ENCODE measurements at regions not wholly inside any gene's neighbourhood (a gene's known extent, or its start where the extent isn't known, plus 50 kb on each side); places are given as distances from the start of the nearest gene placed in this dataset.
"Not testable (repeated sequence)": the region's sequence is repeated elsewhere in the genome, so short reads cannot be mapped to it uniquely, and the experiment has no call there.

DNA sequence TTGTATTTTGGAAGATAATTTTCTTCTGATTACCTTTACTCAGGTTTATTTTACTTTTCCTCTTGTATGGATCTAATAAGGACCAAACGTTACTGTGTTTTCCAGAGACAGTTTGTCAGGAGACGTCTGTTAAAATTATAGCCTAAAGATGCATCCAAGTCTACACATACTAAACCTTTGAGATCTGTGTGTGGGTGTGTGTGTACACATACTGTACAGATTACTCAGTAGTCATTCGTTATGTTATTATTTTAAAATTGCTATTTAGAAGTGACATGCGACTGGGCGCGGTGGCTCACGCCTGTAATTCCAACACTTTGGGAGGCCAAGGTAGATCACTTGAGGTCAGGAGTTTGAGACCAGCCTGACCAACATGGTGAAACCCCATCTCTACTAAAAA lies 51.6 kb upstream of the CNTLN start:
- DNase-seq (ENCODE audit: low read depth): no peak
- TF ChIP-seq, protein P1, sequence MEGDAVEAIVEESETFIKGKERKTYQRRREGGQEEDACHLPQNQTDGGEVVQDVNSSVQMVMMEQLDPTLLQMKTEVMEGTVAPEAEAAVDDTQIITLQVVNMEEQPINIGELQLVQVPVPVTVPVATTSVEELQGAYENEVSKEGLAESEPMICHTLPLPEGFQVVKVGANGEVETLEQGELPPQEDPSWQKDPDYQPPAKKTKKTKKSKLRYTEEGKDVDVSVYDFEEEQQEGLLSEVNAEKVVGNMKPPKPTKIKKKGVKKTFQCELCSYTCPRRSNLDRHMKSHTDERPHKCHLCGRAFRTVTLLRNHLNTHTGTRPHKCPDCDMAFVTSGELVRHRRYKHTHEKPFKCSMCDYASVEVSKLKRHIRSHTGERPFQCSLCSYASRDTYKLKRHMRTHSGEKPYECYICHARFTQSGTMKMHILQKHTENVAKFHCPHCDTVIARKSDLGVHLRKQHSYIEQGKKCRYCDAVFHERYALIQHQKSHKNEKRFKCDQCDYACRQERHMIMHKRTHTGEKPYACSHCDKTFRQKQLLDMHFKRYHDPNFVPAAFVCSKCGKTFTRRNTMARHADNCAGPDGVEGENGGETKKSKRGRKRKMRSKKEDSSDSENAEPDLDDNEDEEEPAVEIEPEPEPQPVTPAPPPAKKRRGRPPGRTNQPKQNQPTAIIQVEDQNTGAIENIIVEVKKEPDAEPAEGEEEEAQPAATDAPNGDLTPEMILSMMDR (IDR thresholded peaks at IDR 0.05; ENCODE audit: control insufficient read depth, insufficient read depth, low read depth, low read length, missing control alignments): no peak
- no peak overlapping the region for H3K4me3 ChIP-seq (ENCODE audit: control insufficient read depth, low read depth, low read length)

DNA sequence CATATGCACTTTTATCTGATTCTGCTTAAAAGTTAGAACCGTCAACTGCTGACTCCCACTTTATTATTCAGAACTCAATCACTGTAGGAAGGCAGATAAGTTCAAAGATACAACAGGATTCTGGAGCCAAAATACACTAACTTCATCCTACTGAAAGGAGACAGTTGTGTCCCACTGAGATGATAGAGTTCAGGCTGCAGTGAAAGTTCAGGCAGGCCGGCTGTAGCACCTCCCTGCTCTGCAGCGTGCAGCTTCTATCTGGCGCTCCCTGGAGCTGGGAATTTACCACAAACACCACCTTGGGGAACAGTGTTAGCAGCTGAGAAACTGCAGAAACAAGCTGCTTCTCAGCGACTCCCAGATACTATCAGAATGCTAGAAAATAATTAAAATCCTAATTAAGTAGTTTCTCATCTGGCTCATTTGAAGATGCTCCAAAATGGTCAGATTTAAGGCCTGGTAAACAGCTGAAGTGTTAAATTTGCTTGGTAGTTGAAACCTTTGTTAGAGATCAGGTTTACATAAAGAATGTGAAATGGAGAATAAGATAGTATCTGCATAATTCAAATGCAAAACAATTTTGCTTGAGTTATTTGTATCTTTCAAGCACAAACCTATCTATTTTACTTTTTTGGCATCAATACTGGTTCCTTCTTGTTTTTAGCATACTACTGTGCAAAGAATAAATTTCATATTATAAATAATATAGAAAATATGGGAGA lies 52.3 kb upstream of the CNTLN start:
- no peak for DNase-seq (ENCODE audit: low read depth)
- no peak overlapping the region for H3K4me3 ChIP-seq (ENCODE audit: control insufficient read depth, low read depth, low read length)
- TF ChIP-seq, protein P1 (IDR thresholded peaks at IDR 0.05; ENCODE audit: control insufficient read depth, insufficient read depth, low read depth, low read length, missing control alignments): no peak

DNA sequence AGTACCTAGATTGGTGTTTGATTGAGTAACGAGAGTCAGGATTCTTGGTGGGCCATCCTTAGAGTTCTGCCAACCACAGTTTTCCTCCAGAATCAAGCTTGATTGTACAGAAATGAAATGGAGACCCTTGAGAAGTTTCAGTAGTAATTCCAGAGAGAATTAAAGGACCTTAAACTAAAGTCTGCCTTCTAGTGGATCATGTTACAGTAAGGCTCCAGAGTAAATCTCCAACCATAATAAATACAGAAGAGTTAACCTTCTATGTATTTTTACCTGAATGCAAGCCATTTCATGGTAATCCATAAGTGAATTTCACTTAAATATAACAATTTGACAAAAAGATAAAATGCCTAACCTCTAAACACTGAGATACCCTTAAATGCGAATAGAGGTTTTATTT lies 53.0 kb upstream of the CNTLN start:
- H3K4me3 ChIP-seq (ENCODE audit: control insufficient read depth, low read depth, low read length): no peak overlapping the region
- TF ChIP-seq, protein P1 (IDR thresholded peaks at IDR 0.05; ENCODE audit: control insufficient read depth, insufficient read depth, low read depth, low read length, missing control alignments): no peak
- no peak for DNase-seq (ENCODE audit: low read depth)

DNA sequence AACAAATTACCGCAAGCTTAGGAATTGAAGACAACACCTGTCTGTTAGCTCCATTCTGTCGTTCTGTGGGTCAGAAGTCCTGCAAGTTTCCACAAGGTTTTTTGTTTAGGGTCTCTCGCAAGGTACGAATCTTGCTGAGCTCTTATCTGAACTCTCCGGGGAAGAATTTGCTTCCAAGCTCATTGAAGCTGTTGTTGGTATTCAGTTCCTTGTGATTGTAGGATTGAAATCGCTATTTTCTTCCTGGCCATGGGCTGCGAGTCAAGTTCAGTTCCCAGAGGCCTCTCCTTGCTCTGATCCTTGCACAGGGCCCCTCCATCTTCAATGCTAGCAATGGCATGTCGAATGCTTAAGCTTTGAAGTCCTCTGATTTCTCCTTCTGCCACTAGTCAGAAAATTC lies 53.5 kb upstream of the CNTLN start:
- H3K4me3 ChIP-seq (ENCODE audit: control insufficient read depth, low read depth, low read length): no peak overlapping the region
- TF ChIP-seq, protein P1 (IDR thresholded peaks at IDR 0.05; ENCODE audit: control insufficient read depth, insufficient read depth, low read depth, low read length, missing control alignments): no peak
- DNase-seq (ENCODE audit: low read depth): no peak

DNA sequence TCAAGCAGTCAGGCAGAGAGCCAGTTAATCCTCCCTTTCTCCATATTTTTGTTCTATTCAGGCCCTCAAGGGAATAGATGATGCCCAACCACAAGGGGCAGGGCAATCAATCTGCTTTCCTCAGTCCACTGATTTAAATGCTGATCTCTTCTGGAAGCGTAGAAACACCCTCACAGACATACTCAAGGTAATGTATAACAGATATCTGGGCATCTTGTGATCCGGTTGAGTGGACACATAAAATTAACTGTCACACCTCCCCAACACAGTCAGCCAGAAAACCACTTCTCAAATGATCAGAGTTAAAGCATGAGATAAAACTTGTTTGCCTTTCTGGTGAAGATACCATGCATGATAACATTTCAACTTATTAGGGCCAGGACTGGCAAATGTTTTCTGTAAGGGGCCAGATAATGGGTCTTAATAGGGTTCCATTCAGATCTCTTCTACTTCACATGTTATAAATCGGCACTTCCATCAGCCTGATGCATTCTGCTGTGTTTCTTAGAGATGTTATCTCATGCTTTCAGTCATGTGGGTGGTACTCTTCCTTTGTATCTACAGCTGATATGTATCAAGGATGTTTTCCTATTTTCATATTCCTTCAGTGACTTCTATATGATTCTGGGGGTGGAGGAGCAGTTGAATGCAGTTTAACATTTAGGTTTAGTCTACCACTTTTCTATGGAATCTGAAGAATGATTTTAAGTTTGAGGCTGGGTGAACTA lies 58.9 kb upstream of the CNTLN start:
- DNase-seq (ENCODE audit: low read depth): no peak
- no peak overlapping the region for H3K4me3 ChIP-seq (ENCODE audit: control insufficient read depth, low read depth, low read length)
- TF ChIP-seq, protein P1 (IDR thresholded peaks at IDR 0.05; ENCODE audit: control insufficient read depth, insufficient read depth, low read depth, low read length, missing control alignments): no peak

DNA sequence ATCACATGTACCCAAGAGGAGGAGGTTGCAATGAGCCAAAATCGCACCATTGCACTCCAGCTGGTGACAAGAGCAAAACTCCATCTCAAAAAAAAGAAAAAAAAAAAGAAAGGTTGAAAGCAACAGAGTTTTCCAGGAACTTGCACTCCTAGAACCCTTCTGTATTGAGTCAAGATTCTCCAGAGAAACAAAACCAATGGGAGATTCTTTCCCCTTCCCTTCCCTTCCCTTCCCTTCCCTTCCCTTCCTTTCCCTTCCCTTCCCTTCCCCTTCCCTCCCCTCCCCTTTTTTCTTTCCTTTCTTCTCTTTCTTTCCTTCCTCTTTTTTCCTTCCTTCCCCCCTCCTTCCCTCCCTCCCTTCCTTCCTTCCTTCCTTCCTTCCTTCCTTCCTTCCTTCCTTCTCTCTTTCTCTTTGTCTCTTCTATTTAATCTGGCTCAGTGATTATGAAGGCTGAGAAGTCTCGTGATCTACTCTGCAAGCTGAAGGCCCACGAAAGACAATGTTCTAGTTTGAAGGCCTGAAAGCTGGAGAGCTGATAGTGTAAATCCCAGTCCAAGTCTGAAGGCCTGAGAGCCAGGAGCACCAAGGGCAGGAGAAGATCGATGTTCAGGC lies 59.6 kb upstream of the CNTLN start:
- TF ChIP-seq, protein P1 (IDR thresholded peaks at IDR 0.05; ENCODE audit: control insufficient read depth, insufficient read depth, low read depth, low read length, missing control alignments): no peak
- DNase-seq (ENCODE audit: low read depth): no peak
- H3K4me3 ChIP-seq (ENCODE audit: control insufficient read depth, low read depth, low read length): no peak overlapping the region

DNA sequence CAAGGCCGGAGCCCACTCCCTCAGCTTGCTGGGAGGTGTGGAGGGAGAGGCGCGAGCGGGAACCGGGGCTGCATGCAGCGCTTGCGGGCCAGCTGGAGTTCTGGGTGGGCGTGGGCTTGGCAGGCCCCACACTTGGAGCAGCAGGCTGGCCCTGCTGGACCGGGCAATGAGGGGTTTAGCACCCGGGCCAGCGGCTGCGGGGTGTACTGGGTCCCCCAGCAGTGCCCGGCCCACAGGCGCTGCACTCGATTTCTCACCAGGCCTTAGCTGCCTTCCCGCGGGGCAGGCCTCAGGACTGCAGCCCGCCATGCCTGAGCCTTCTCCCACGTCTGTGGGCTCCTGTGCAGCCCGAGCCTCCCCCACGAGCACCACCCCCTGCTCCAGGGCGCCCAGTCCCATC lies 62.3 kb upstream of the CNTLN start:
- not testable (repeated sequence) for DNase-seq (ENCODE audit: low read depth); H3K4me3 ChIP-seq (ENCODE audit: control insufficient read depth, low read depth, low read length)
